ENCODE measurements at regions not wholly inside any gene's neighbourhood (a gene's known extent, or its start where the extent isn't known, plus 50 kb on each side); places are given as distances from the start of the nearest gene placed in this dataset.

- no peak for DNase-seq
Measured at GRCh38 chr5:2326601-2327000, 424.9 kb downstream of the IRX2 start.

DNA sequence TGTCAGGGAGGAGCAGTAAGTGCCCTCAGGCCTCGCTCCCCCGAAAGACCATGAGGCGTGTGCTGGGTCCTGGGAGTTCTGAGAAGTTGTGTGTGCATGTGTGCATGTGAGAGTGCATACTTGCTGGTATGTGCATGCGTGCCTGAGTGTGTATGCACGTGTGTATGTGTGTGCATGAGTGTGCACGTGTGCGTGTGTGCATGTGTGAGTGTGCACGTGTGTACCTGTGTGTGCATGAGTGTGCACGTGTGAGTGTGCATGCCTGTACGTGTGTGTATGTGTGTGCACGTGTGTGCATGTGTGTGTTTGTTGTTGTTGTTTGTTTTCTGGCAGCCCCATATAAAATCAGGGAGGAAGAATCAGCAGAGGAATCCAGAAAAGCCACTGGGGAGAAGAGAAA, 426.7 kb downstream of the IRX2 start:
- DNase-seq: no peak

GRCh38 chr5:2320611-2321010, 430.9 kb downstream of the IRX2 start:
- no peak for DNase-seq

DNA sequence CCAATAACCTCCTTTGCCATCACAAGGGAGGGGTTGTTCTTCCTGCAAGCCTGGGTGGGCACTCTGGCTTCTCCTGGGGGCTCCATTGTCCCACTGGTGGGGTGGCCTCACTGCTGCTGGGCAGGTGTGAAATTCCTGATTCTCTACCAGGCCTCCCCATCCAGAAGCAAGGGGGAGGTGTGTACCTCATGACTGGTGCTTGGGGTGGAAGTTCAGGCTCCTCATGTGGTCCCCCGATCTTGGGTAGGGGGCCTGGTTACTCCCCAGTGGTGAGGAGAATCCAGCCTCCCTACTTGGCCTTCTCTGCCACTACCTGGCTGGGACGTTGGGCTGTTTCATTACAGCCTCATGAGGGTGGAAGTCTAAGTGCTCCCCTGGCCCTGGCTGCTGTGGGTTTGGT, 433.9 kb downstream of the IRX2 start:
- no peak for DNase-seq

- DNase-seq: no peak
Measured at GRCh38 chr5:2311851-2312250, 429.1 kb upstream of the IRX4 start.

- no peak for DNase-seq
Measured at GRCh38 chr5:2310946-2311345, 428.2 kb upstream of the IRX4 start.

- no peak for DNase-seq
Measured at GRCh38 chr5:2307631-2308030, 424.9 kb upstream of the IRX4 start.

DNA sequence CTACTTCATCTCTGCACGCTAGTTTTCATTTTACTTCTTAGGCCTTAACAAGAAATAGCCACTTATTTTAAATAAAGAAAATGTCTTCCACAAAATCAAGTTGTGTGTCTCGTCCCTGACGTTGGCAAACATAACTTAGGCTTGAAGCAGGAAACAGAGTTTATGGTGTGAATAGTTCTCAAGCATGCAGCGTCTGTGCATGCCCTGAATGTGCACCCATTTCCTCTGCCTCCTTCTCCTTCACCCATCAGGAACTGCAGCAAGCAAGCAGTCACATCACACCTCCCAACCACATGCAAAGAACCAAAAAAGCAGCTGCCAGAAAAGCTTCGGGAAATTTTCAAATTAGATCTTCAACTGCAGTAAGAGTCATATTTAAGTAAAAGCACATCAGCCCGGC, 424.0 kb upstream of the IRX4 start:
- DNase-seq: no peak

DNA sequence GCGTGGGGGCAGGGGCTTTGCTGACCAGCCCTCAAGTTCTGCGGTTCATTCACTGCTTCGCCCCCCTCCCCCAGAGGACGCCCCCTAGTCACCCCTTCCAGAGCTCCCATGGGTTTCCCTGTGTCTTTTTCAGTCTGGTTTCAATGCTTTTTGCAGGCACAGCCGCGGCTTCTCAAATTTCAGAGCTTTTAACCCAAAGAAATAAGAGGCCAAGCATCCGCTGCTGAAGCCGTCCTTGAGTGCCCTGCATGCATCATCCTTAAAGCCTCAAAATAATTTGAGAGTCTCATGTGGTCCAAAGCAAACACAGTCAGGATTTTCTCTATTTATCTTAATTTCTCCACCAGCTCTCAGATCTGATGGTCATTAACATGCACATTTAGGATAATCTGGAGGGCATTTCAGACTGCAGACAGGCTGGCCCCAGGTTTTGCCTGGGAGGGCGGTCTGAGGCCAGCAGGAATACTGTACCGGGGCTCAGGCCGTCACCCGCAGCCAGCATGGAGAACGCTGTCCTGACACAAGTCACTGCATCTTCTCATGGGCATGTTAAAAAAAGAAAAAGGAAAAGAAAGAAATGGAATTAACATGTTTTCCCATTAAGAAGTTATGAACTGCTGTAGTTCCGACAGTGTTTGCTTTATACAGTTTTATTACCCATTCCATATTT, 420.8 kb upstream of the IRX4 start:
- no peak for DNase-seq

DNA sequence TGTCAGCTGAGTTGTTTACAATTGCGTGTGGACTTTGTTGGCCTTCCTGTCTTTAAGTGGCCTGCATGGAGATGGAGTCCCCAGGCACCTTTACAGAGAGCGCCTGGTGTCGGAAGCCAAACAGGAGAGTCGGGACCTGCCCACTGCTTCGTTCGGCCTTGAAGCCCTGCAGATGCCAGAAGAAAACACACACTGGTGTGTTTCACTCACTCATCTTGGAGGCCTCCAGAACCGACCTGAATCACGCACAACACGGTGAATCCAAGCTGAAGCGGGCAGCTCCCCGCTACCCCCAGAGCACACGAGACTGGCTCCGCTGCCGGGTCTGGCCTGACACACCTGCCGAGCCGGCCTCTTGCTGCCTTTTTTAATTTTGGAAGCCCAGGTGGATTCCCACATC, 419.4 kb upstream of the IRX4 start:
- no peak for DNase-seq

DNA sequence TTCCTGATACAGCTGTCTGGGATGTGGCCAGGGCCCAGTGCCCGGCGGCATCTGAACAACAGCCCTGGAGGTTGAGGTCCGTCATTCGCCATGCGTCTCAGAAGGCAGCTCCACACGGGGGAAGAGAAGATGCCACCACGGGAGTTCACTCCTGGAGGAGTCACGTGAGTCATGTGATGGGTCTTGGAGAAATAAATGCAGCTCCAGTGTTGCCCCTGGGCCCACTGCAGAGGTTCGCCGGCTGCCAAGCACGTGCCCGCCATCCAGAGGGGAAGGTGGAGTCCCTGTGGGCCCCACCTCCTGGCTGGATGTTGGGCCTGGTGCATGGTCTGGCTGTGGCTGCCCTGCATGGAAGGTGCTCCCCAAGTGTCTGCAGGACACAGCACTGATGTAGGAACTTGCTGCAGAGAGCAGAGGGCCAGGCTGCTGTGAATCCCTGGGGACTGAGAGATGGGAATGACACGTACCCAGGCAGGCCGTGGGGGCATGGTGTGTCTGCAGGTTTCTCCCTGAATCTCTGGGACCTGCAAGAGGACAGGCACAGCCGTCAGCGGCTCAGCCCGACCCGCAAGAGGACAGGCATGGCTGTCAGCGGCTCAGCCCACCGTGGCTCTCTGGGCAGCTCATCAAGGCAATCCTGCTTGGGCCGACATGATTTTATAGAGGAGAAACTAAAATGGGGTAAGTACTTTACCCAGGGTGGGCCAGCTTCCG, 418.3 kb upstream of the IRX4 start:
- DNase-seq: no peak

DNA sequence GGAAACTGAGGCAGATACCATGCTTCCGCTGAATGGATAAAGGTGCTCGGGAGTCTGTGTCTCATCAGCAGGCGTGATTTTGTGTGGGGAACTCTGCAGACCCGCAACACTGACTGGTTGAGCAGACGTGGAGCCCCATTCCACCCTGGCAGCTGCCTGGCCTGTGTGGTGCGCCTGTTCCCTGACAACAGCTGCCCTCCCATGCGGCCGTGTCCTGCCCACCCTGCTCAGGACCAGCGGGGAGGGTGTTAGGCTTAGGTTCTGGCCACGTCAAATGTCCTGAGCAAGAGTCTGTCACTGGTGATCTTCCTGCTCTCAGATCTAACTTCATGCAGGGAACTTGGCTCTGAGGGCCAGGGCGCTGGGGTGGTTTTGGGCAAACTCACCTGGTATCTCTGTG, 417.7 kb upstream of the IRX4 start:
- DNase-seq: no peak

GRCh38 chr5:2299388-2300220, 416.9 kb upstream of the IRX4 start:
- DNase-seq: no peak

GRCh38 chr5:2298781-2299180, 416.1 kb upstream of the IRX4 start:
- DNase-seq: no peak

DNA sequence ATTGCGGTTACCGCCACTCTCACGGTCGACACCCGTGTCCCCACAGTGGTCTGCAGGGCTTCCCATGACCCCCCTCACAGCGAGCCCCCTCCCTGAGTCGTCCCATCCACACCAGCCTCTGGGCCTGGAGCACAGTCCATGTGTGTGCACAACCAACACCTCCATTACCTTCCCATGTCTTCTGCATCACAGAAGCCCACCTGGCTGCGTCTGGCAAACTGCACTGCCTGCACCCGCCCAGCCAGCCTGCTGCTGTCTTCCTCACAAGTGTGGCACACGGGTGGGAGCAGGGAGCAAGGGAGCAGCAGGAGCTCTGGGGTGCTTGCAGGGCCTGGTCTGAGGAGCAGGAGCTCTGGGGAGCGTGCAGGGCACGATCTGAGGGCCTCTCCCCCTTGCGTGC, 415.3 kb upstream of the IRX4 start:
- DNase-seq: no peak

- DNase-seq: no peak
Measured at GRCh38 chr5:2295476-2295875, 412.8 kb upstream of the IRX4 start.

GRCh38 chr5:2293906-2294305, 411.2 kb upstream of the IRX4 start:
- DNase-seq: no peak

GRCh38 chr5:2291146-2291840, 408.6 kb upstream of the IRX4 start:
- no peak for DNase-seq

DNA sequence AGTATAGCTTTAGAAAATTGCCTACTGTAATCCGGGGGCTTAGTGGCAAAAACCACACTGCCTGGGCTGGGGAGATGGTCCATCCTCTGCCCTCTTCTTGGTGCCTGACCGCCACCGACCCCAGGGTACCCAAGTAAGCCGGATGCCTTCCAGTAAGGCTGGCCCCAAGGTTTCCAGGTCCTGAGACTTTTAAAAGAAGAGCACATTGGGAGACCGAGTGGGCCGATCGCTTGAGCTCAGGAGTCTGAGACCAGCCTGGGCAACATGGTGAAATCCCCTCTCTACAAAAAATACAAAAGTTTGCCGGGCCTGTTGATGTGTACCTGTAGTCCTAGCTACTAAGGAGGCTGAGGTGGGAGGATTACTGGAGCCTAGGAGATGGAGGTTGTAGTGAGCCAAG, 406.7 kb upstream of the IRX4 start:
- DNase-seq: no peak

DNA sequence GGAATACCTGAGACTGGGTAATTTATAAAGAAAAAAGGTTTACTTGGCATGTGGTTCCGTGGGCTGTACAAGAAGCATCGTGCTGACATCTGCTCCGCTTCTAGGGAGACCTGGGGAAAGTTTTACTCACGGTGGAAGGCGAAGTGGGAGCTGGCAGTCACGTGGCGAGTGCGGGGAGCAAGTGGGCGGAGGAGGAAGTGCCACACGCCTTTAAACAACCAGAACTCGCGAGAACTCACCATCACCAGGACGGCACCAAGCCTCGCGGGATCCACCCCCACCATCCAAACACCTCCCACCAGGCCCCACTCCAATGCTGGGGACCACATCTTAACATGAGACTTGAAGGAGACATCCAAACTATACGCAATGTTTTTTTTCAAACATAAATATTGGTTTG, 406.2 kb upstream of the IRX4 start:
- no peak for DNase-seq

DNA sequence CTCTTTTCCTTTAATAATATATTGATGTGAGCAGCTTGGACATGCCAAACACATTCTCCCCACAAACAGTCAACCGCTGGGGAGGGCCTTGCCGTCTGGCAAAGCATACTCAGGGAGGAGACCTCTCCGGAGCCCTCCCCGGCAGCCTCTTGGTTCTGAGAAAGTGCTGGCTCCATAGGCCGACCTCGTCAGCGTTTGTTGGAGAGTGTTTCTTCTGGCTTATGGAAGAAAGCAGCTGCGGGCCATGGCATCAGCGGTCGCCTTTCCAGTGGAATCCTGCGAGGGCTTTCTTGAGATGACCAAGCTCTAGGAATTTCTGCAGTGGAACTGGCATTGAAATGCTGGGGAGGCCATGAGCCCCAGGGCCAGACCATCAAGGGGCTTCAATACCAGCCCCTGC, 405.7 kb upstream of the IRX4 start:
- no peak for DNase-seq

DNA sequence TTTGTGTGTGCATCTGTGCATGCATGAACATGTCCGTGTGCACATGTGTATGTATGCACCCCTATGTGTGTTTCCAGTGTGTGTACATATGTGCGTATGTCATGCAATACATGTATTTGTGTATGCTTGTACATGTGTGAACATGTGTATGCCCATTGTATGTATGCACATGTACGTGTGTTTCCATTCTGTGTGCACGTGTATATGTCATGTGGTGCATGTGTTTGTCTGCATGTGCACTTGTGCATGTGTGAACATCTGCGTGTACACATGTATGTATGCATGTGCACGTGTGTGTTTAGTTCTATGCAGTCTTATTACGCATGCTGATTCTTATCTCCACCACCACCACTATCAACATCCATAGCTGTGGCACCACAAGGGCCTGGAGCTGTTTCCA, 403.5 kb upstream of the IRX4 start:
- DNase-seq: no peak

GRCh38 chr5:2284678-2285077, 402.0 kb upstream of the IRX4 start:
- no peak for DNase-seq
